Aorta (tissue), 5 donors: ENCODE measurements at regions not wholly inside any gene's neighbourhood (a gene's known extent, or its start where the extent isn't known, plus 50 kb on each side); places are given as distances from the start of the nearest gene placed in this dataset.

Experiments used
- ATAC-seq: fragments of 200-7000 bp; cut with Tn5 transposase; one replicate; pipeline ENCODE4 v1.9.1; 2022; ENCODE audit warnings: moderate library complexity; ENCODE audit not compliant: low FRiP score
- DNase-seq, 2 donors: peaks; one replicate each; pipeline ENCODE4 v3.0.0-alpha.2; 2020
- H3K27ac ChIP-seq, 2 donors: one replicate each; pipeline ENCODE4 v1.5.1; 2013; ENCODE audit warnings: low read length in 2 of 2, mild to moderate bottlenecking in 2 of 2, moderate library complexity in 2 of 2, control low read depth in 1 of 2, inconsistent platforms in 1 of 2, low read depth in 1 of 2
- H3K27me3 ChIP-seq, 2 donors: one replicate each; pipeline ENCODE4 v1.6.1; 2013; ENCODE audit warnings: control low read depth in 1 of 2, low read length in 1 of 2, mild to moderate bottlenecking in 1 of 2, moderate library complexity in 1 of 2; ENCODE audit not compliant: insufficient read depth in 2 of 2, control insufficient read depth in 1 of 2
- H3K36me3 ChIP-seq, 2 donors: one replicate each; pipeline ENCODE4 v1.6.1; 2013; ENCODE audit warnings: control low read depth in 1 of 2, low read length in 1 of 2, mild to moderate bottlenecking in 1 of 2; ENCODE audit not compliant: insufficient read depth in 2 of 2, control insufficient read depth in 1 of 2
- H3K4me1 ChIP-seq, 2 donors: one replicate each; pipeline ENCODE4 v1.6.1; 2013; ENCODE audit warnings: low read length in 2 of 2, control low read depth in 1 of 2, mild to moderate bottlenecking in 1 of 2, moderate library complexity in 1 of 2; ENCODE audit not compliant: insufficient read depth in 2 of 2, control insufficient read depth in 1 of 2
- H3K4me3 ChIP-seq, 2 donors: one replicate each; pipeline ENCODE4 v1.5.1; 2013; ENCODE audit warnings: low read length in 2 of 2, control low read depth in 1 of 2, mild to moderate bottlenecking in 1 of 2
- H3K9me3 ChIP-seq: one replicate; pipeline ENCODE4 v1.6.1; 2013; ENCODE audit warnings: mild to moderate bottlenecking, low read length; ENCODE audit not compliant: control insufficient read depth
- WGBS, 2 donors: extraction: QIAGEN DNeasy Blood & Tissue Kit; methylation state at CpG; one replicate each; pipeline ENCODE4 v1.1.7; 2013; 5-methylcytosine and 5-hydroxymethylcytosine counted together
- intact Hi-C, 2 donors: fragments of 100-400 bp; cut with DNase I; formaldehyde crosslinking; loops; one replicate each; pipeline versions ENCODE4 v1.14.2 to v1.15.0; 2022
- donor health status: healthy with polysubstance abuse.
- donor health status: Bipolar disorder and iron deficiency.
- donor health status: DM: no; HTN: no; CAD: no.
- donor health status: DM: no; HTN: no; CAD: no.
- donor health status: DM: yes; HTN: yes; CAD: no.

DNA sequence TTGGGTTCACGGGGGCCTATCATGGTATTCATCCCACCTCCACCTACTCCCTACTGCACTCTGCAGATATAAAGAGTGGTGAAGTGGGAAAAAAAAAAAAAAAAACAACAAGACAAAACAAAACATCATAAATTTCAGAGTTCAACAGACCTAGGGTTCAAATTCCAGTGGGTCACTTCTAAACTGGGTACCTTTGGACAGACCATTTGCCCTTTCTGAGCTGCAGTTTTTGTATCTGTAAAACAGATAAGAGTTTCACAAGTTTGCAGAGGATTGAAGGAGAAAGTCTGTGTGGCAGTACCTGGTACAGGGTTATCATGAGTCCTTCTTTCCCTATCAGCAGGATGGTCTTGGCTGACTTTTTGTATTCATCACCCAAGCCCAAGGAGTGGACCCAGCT is 211.2 kb upstream of the EEA1 start:
- no peaks in the 10 kb centered on the region for H3K27me3 ChIP-seq
- H3K4me1 ChIP-seq, result peaks cover 0 to 6% of the 10 kb centered on the region in 2 donors
- no peak for DNase-seq
- H3K4me3 ChIP-seq, result no peak overlapping the region
- intact Hi-C loops, result no loop called here
- no peaks in the 10 kb centered on the region for H3K36me3 ChIP-seq
- 93 to 99% methylated on average over 1 of the region's 1 CpG for WGBS, 2 donors
- ATAC-seq, result no peak
- no peaks in the 10 kb centered on the region for H3K9me3 ChIP-seq
- no peak overlapping the region for H3K27ac ChIP-seq

- intact Hi-C loops, result no loop called here
- H3K27ac ChIP-seq, result no peak overlapping the region
- ATAC-seq (no peak), DNase-seq (no peak)
- H3K9me3 ChIP-seq, result no peaks in the 10 kb centered on the region
- no peak overlapping the region for H3K4me3 ChIP-seq
- no peaks in the 10 kb centered on the region for H3K27me3 ChIP-seq
- 97 to 98% methylated on average over 6 of the region's 6 CpGs for WGBS, 2 donors
- no peaks in the 10 kb centered on the region for H3K36me3 ChIP-seq
- H3K4me1 ChIP-seq, result peaks cover 0 to 6% of the 10 kb centered on the region in 2 donors
These were observed 211.7 kb upstream of the EEA1 start for GRCh38 chr12:93140801-93141200.

- Histone ChIP-seq H3K9me3 (no peaks in the 10 kb centered on the region), H3K36me3 (no peaks in the 10 kb centered on the region), H3K4me3 (no peak overlapping the region), H3K4me1 (peaks cover 0 to 3% of the 10 kb centered on the region in 2 donors), H3K27ac (no peak overlapping the region), H3K27me3 (no peaks in the 10 kb centered on the region)
- WGBS, 2 donors, result 98% methylated on average over 3 of the region's 3 CpGs
- DNase-seq (no peak), ATAC-seq (no peak)
- intact Hi-C loops, result no loop called here
These were observed 213.8 kb upstream of the EEA1 start for GRCh38 chr12:93142881-93143280.

GRCh38 chr12:93144109-93144508 is 215.0 kb upstream of the EEA1 start:
- H3K4me1 ChIP-seq, result peaks cover 0 to 3% of the 10 kb centered on the region in 2 donors
- DNase-seq (no peak), ATAC-seq (no peak)
- H3K27ac ChIP-seq, result no peak overlapping the region
- no peaks in the 10 kb centered on the region for H3K27me3 ChIP-seq
- intact Hi-C loops, result no loop called here
- no peaks in the 10 kb centered on the region for H3K36me3 ChIP-seq
- 92 to 96% methylated on average over 2 of the region's 2 CpGs for WGBS, 2 donors
- no peaks in the 10 kb centered on the region for H3K9me3 ChIP-seq
- no peak overlapping the region for H3K4me3 ChIP-seq

DNA sequence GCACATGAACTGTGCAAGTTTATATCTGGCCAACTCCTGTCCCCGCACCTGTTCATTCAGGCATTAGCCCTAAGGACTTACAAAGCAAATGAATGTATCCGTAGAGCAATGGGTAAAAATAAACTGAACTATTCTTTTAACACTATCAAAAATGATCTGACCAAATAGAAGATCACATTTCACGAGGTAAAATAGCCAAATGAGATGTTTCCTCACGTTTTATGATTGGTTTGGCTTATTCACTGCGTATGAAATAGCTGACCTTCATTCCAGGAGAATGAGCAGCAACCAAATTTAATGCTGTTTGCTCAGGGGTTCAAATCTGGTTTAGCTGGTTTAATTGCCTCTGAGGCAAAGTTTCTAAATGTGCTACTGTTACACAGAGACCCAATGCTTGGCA is 216.0 kb upstream of the EEA1 start:
- intact Hi-C loops, result no loop called here
- H3K27ac ChIP-seq, result no peak overlapping the region

GRCh38 chr12:93146263-93146939 is 217.3 kb upstream of the EEA1 start:
- no peak overlapping the region for H3K4me3 ChIP-seq
- ATAC-seq (no peak), DNase-seq (no peak)
- 76 to 92% methylated on average over 4 of the region's 4 CpGs for WGBS, 2 donors
- H3K27me3 ChIP-seq, result no peaks in the 10 kb centered on the region
- H3K9me3 ChIP-seq, result no peaks in the 10 kb centered on the region
- H3K36me3 ChIP-seq, result no peaks in the 10 kb centered on the region
- peaks cover 0 to 3% of the 10 kb centered on the region in 2 donors for H3K4me1 ChIP-seq
- no peak overlapping the region for H3K27ac ChIP-seq
- intact Hi-C loops, result no loop called here

More for the DNA sequence above, 216.0 kb upstream of the EEA1 start:
- no peaks in the 10 kb centered on the region for H3K36me3 ChIP-seq
- peaks cover 0 to 3% of the 10 kb centered on the region in 2 donors for H3K4me1 ChIP-seq
- no peak overlapping the region for H3K4me3 ChIP-seq
- no peaks in the 10 kb centered on the region for H3K27me3 ChIP-seq
- no peak for DNase-seq
- ATAC-seq, result no peak
- WGBS, 2 donors, result 22 to 37% methylated on average over 5 of the region's 5 CpGs
- H3K9me3 ChIP-seq, result no peaks in the 10 kb centered on the region

- no peak overlapping the region for H3K27ac ChIP-seq
- no peaks in the 10 kb centered on the region for H3K9me3 ChIP-seq
- no peaks in the 10 kb centered on the region for H3K36me3 ChIP-seq
- H3K4me3 ChIP-seq, result no peak overlapping the region
- no peaks in the 10 kb centered on the region for H3K27me3 ChIP-seq
- DNase-seq (no peak), ATAC-seq (no peak)
- intact Hi-C loops, result no loop called here
- peaks cover 0 to 3% of the 10 kb centered on the region in 2 donors for H3K4me1 ChIP-seq
These were observed 217.9 kb upstream of the EEA1 start for GRCh38 chr12:93146970-93147369.

DNA sequence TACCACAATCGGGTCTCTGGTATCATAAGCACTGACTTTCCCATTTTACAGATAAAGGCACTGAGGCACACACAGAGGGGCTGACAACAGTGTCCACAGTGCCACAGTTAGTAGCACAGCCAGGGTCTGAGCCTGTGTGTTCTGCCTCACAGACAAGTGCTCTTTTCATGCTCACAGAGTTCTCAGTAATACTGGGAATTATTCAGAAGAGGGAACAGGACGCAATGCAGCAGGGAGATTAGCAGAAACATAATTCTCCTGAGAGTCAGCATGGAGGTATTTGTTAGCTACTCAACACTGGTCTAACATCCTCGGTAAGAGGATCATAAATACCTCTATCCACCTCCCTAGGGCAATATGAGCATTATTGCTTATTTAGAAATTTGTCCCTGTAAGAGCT is 219.3 kb upstream of the EEA1 start:
- Histone ChIP-seq H3K4me3 (no peak overlapping the region), H3K4me1 (peaks cover 0 to 3% of the 10 kb centered on the region in 2 donors), H3K9me3 (no peaks in the 10 kb centered on the region), H3K27me3 (no peaks in the 10 kb centered on the region), H3K27ac (no peak overlapping the region), H3K36me3 (no peaks in the 10 kb centered on the region)
- intact Hi-C loops, result no loop called here
- DNase-seq (no peak), ATAC-seq (no peak)
- 76 to 78% methylated on average over 3 of the region's 3 CpGs for WGBS, 2 donors

DNA sequence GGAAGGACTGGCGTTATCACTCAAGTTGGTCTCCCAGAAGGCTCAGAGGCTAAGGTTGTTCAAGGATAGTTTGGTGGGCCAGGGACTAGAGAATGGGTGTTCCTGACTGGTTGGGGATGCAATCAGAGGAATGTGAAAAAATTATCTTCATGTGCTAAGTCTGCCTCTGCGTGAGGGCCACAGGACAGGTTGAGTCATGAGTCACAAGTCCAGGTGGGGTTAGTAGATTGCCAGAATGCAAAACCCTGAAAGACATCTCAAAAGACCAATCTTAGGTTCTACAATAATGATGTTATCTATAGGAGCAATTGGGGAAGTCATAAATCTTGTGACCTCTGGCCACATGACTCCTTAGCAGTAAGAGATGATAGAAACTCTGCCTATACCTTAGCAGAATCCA is 220.1 kb upstream of the EEA1 start:
- Histone ChIP-seq H3K27me3 (no peaks in the 10 kb centered on the region), H3K9me3 (no peaks in the 10 kb centered on the region), H3K36me3 (no peaks in the 10 kb centered on the region), H3K27ac (no peak overlapping the region), H3K4me3 (no peak overlapping the region), H3K4me1 (peaks cover 0 to 3% of the 10 kb centered on the region in 2 donors)
- 96 to 100% methylated on average over 2 of the region's 2 CpGs for WGBS, 2 donors
- DNase-seq (no peak), ATAC-seq (no peak)
- intact Hi-C loops, result no loop called here
